Lower leg skin (tissue), 4 donors: ENCODE measurements at regions not wholly inside any gene's neighbourhood (a gene's known extent, or its start where the extent isn't known, plus 50 kb on each side); places are given as distances from the start of the nearest gene placed in this dataset.

Experiments used
- DNase-seq, 2 donors: peaks; one replicate each; pipeline ENCODE4 v3.0.0-alpha.2; 2019; ENCODE audit warnings: low spot score in 2 of 2
- H3K4me3 ChIP-seq: fragments of 200-600 bp; sonication (generic); 2 replicates; pipeline ENCODE4 v1.5.1; 2017; ENCODE audit warnings: mild to moderate bottlenecking, low read depth; ENCODE audit not compliant: poor library complexity, severe bottlenecking
- POLR2A ChIP-seq, 2 donors: fragments of 450-650 bp; IDR thresholded peaks; one replicate each; pipeline ENCODE4 v1.6.1; 2016 to 2017; ENCODE audit warnings: antibody characterized with exemption in 2 of 2, mild to moderate bottlenecking in 1 of 2, moderate library complexity in 1 of 2
- WGBS, 2 donors: methylation state at CpG; one replicate each; pipeline ENCODE4 v1.1.5; 2018; 5-methylcytosine and 5-hydroxymethylcytosine counted together
- intact Hi-C: fragments of 100-400 bp; cut with DNase I; formaldehyde crosslinking; loops from one replicate; pipeline ENCODE4 v1.15.0; 2023; ENCODE audit warnings: low total_unique reads
- TF ChIP-seq, protein P1 (sequence below), 3 donors: fragments of 450-650 bp; IDR thresholded peaks; one replicate each; pipeline ENCODE4 v1.5.1; 2016; ENCODE audit warnings: antibody characterized with exemption in 3 of 3, mild to moderate bottlenecking in 3 of 3, moderate library complexity in 2 of 3

DNA sequence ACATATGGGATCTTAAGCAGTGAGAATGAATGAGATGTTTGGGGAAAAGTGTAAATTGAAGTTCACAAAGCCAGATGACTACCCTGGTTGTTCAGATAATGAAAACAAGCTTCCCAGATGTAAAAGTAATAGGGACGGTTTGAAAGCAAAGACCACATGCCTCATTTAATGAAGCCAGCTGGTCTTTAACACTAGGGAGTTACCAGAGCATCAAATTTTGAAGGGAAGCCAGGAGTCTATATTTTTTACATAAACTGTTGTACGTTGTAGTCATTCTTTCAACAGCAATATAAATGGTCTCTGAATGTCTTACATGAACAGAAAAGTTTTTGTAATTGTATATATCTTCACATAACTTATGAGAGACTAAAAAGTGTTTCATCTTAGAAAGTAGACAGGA lies 2604.5 kb upstream of the PCDH20 start:
- no peak overlapping the region for H3K4me3 ChIP-seq
- no peak for TF ChIP-seq POLR2A (IDR thresholded peaks at IDR 0.05)
- TF ChIP-seq, protein P1, sequence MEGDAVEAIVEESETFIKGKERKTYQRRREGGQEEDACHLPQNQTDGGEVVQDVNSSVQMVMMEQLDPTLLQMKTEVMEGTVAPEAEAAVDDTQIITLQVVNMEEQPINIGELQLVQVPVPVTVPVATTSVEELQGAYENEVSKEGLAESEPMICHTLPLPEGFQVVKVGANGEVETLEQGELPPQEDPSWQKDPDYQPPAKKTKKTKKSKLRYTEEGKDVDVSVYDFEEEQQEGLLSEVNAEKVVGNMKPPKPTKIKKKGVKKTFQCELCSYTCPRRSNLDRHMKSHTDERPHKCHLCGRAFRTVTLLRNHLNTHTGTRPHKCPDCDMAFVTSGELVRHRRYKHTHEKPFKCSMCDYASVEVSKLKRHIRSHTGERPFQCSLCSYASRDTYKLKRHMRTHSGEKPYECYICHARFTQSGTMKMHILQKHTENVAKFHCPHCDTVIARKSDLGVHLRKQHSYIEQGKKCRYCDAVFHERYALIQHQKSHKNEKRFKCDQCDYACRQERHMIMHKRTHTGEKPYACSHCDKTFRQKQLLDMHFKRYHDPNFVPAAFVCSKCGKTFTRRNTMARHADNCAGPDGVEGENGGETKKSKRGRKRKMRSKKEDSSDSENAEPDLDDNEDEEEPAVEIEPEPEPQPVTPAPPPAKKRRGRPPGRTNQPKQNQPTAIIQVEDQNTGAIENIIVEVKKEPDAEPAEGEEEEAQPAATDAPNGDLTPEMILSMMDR (IDR thresholded peaks at IDR 0.05) = no peak
- 52 to 56% methylated on average over 2 of the region's 2 CpGs for WGBS, 2 donors
- intact Hi-C loops = no loop called here
- no peak for DNase-seq

DNA sequence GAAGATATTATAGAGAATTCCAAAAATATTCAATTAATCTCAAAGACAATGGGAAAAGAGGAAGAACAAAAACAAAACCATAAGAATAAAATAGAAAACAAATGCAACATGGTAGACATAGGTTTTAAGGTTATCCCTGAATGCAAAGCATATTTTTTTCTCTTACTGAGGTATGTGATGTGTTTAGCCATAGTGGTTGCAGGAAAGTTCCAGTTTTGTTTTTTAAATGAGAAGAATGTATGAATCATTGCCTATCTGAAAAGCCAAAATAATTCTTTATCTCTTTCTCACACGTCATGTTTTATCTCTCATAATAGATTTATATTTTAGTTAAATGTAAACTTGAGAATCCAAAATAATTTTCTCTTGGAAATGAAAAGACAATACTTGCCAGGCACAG lies 2591.7 kb upstream of the PCDH20 start:
- intact Hi-C loops = no loop called here
- TF ChIP-seq, protein P1 (IDR thresholded peaks at IDR 0.05) = no peak
- TF ChIP-seq POLR2A (IDR thresholded peaks at IDR 0.05) = no peak
- no peak overlapping the region for H3K4me3 ChIP-seq
- no peak for DNase-seq
- WGBS, 2 donors = 49 to 50% methylated on average over 1 of the region's 1 CpG

DNA sequence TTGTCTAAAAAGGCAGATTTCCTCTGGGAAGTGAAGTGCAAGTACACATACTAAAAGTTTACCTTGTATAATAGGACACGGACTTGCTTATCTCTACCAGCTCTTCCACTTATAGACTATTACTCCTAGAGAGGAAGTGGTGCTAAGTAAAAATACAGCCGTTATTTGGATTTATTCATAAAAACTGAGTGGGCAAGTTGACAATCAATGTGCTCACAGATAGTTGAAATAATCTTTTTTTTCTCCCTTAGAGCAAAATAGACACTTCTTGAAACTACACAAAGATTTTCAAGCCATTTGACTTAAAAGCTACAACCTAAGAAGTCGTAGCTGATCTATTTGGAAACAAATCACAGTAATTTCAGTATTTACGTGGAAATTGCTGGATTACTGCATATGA lies 2584.7 kb upstream of the PCDH20 start:
- intact Hi-C loops = no loop called here
- no peak for TF ChIP-seq POLR2A (IDR thresholded peaks at IDR 0.05)
- TF ChIP-seq, protein P1 (IDR thresholded peaks at IDR 0.05) = no peak
- H3K4me3 ChIP-seq = no peak overlapping the region
- WGBS, 2 donors = 77 to 81% methylated on average over 4 of the region's 4 CpGs
- DNase-seq = no peak

DNA sequence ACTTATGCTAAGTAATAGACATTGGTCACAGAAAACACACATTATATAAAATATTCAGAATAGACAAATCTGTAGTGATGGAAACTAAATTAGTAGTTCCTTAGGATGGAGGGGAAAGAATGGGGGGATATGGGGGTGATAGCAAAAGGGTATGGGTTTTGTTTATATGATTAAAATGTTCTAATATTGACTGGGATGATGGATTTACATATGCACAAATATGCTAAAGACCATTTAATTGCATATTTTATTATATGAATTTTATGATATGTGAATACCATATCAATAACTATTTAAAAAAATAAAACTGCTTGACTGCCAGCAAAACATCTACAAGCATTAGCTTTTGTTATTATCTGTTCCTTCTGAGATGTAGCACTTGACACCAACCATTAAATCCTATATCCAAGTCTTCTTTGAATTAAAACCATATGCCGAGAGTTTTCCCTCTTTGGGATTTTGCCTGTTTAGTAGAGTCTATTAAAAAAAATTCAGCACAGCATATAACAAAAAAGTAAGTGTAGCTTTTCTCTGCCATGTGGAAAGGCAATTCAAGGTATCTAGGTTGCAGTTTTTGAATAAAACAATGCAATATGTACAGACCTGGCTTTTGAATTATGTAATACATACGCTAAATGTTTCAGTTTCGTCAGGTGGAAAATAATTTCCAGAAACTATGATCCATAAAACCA lies 2584.1 kb upstream of the PCDH20 start:
- no peak overlapping the region for H3K4me3 ChIP-seq
- WGBS, 2 donors = 76 to 85% methylated on average over 3 of the region's 3 CpGs
- intact Hi-C loops = no loop called here
- TF ChIP-seq, protein P1 (IDR thresholded peaks at IDR 0.05) = no peak
- TF ChIP-seq POLR2A (IDR thresholded peaks at IDR 0.05) = no peak
- no peak for DNase-seq

GRCh38 chr13:63983366-63983765 lies 2567.7 kb upstream of the PCDH20 start:
- DNase-seq = no peak
- TF ChIP-seq, protein P1 (IDR thresholded peaks at IDR 0.05) = no peak
- no peak for TF ChIP-seq POLR2A (IDR thresholded peaks at IDR 0.05)
- H3K4me3 ChIP-seq = no peak overlapping the region
- 63 to 85% methylated on average over 1 of the region's 1 CpG for WGBS, 2 donors
- intact Hi-C loops = no loop called here

GRCh38 chr13:63979951-63980350 lies 2564.3 kb upstream of the PCDH20 start:
- no peak for DNase-seq
- H3K4me3 ChIP-seq = no peak overlapping the region
- intact Hi-C loops = no loop called here
- no peak for TF ChIP-seq POLR2A (IDR thresholded peaks at IDR 0.05)
- TF ChIP-seq, protein P1 (IDR thresholded peaks at IDR 0.05) = no peak
